ENCODE measurements at regions not wholly inside any gene's neighbourhood (a gene's known extent, or its start where the extent isn't known, plus 50 kb on each side); places are given as distances from the start of the nearest gene placed in this dataset.
A peak's percentile ranks its signal among the peaks of the same experiment; 100 is the strongest.

DNA sequence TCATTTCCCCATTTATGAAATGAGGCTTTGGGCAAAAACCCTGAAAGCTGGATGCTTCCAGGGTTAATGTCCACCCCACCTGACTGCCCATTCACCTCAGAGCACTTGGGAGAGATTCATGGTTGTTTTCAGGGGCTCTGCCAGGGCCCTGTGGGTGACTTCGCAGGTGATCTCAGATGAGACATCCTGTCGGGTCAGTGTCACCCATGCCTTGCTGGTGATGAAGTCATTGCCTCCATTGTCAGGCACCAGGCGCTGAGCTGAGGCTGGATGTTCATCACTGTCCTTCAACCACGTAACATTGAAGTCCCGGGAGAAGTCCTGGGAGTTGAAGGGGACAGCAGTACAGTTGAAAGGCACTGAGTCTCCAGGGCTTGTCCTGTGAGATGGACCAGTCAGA, 115.6 kb upstream of the SIRPA start:
- H3K27ac ChIP-seq: no peak overlapping the region
- no peaks in the 10 kb centered on the region for H3K27me3 ChIP-seq
- intact Hi-C loops (cut with DNase I; ENCODE audit: low total_unique reads): loop anchor here (10.0 kb wide), 1 partner anchor 375 kb away; no protein-coding TSS in a partner anchor
- TF ChIP-seq POLR2AphosphoS5 (IDR thresholded peaks at IDR 0.05) (no peak), POLR2A (IDR thresholded peaks at IDR 0.05) (no peak)
- TF ChIP-seq, protein P1, sequence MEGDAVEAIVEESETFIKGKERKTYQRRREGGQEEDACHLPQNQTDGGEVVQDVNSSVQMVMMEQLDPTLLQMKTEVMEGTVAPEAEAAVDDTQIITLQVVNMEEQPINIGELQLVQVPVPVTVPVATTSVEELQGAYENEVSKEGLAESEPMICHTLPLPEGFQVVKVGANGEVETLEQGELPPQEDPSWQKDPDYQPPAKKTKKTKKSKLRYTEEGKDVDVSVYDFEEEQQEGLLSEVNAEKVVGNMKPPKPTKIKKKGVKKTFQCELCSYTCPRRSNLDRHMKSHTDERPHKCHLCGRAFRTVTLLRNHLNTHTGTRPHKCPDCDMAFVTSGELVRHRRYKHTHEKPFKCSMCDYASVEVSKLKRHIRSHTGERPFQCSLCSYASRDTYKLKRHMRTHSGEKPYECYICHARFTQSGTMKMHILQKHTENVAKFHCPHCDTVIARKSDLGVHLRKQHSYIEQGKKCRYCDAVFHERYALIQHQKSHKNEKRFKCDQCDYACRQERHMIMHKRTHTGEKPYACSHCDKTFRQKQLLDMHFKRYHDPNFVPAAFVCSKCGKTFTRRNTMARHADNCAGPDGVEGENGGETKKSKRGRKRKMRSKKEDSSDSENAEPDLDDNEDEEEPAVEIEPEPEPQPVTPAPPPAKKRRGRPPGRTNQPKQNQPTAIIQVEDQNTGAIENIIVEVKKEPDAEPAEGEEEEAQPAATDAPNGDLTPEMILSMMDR (IDR thresholded peaks at IDR 0.05): no peak
- no peak overlapping the region for H3K4me3 ChIP-seq
- no peaks in the 10 kb centered on the region for H3K9me3 ChIP-seq
- no peak for DNase-seq (ENCODE audit: low spot score in 2 of 2)
- H3K36me3 ChIP-seq: no peaks in the 10 kb centered on the region
- peaks cover 0 to 8% of the 10 kb centered on the region in 2 donors for H3K4me1 ChIP-seq

DNA sequence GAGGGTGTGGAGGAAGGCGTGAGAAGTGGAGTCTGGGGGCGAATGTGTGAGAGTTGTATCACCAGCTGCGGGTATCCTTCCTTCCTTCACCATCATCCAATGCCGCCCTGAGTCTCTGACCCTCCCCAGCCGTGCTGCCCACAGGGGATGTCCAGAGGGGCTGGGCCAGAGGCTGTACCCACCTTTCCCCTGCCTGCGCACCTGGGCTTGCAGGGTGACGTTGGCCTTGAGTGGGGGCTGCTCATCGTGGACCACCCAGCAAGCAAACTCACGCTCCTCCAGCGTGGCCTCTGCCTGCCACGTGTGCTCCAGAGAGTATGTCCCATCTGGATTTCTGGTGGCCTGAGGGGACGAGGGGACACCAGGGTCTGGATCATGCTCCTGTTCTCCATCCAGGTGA, 116.9 kb upstream of the SIRPA start:
- TF ChIP-seq POLR2AphosphoS5 (IDR thresholded peaks at IDR 0.05) (no peak), POLR2A (IDR thresholded peaks at IDR 0.05) (no peak)
- TF ChIP-seq, protein P1 (IDR thresholded peaks at IDR 0.05): no peak
- no peak for DNase-seq (ENCODE audit: low spot score in 2 of 2)
- no peaks in the 10 kb centered on the region for H3K36me3 ChIP-seq
- H3K4me1 ChIP-seq: peaks cover 0 to 8% of the 10 kb centered on the region in 2 donors
- intact Hi-C loops (cut with DNase I; ENCODE audit: low total_unique reads): loop anchor here (10.0 kb wide), 1 partner anchor 376 kb away; no protein-coding TSS in a partner anchor
- no peak overlapping the region for H3K4me3 ChIP-seq
- no peak overlapping the region for H3K27ac ChIP-seq
- H3K27me3 ChIP-seq: no peaks in the 10 kb centered on the region
- H3K9me3 ChIP-seq: no peaks in the 10 kb centered on the region

GRCh38 chr20:1777476-1777820, 117.8 kb upstream of the SIRPA start:
- TF ChIP-seq, protein P1 (IDR thresholded peaks at IDR 0.05): peak in 1 of 3 donors; percentile 6
- TF ChIP-seq POLR2AphosphoS5 (IDR thresholded peaks at IDR 0.05) (no peak), POLR2A (IDR thresholded peaks at IDR 0.05) (no peak)
- Histone ChIP-seq H3K4me1 (peaks cover 0 to 8% of the 10 kb centered on the region in 2 donors), H3K36me3 (no peaks in the 10 kb centered on the region), H3K4me3 (peak overlapping the region; percentile 44 to 71 (median 65)), H3K27ac (no peak overlapping the region), H3K27me3 (no peaks in the 10 kb centered on the region), H3K9me3 (no peaks in the 10 kb centered on the region)
- DNase-seq (ENCODE audit: low spot score in 2 of 2): no peak
- intact Hi-C loops (cut with DNase I; ENCODE audit: low total_unique reads): loop anchor here (10.0 kb wide), 1 partner anchor 377 kb away; no protein-coding TSS in a partner anchor

DNA sequence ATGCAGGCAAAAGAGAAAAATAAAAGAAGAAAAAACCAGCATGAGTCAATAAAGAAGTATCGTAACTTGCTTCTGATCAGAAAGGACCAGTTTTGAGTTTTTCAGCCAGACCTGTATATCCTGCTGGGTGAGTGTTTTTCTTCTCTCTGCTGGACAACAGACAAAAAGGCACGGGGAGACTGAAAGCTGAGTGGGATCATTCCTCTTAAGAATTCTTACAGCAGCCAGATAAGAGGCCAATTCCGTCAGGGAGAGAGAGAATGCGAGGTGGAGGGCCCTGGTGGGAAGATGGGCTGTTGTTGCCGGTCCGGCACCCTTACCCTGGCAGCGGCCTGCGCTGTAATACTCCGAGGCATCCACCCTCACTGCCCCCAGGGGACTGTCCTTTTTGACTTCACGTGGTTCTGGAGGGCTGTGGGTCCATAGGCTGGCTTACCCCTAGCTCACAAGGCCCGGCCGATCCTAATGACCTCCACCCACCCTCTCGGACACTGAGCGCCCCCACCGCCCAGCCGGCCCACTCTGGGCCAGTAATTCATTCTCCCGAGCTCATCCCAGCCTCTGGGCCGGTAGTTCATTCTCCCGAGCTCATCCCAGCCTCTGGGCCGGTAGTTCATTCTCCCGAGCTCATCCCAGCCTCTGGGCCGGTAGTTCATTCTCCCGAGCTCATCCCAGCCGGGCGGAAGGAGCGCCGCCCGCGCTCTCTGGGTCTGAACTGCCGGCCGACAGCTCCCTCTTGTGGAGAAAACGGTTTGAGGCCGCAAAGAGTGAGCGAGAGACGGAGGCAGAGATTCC, 118.3 kb upstream of the SIRPA start:
- intact Hi-C loops (cut with DNase I; ENCODE audit: low total_unique reads): loop anchor here (10.0 kb wide), 1 partner anchor 378 kb away; no protein-coding TSS in a partner anchor
- peak; percentile 84 to 92 for DNase-seq (ENCODE audit: low spot score in 2 of 2)
- TF ChIP-seq, protein P1 (IDR thresholded peaks at IDR 0.05): peak; percentile 71 to 93 (median 76)
- TF ChIP-seq POLR2AphosphoS5 (IDR thresholded peaks at IDR 0.05) (peak; percentile 65 to 86 (median 76)), POLR2A (IDR thresholded peaks at IDR 0.05) (no peak)
- Histone ChIP-seq H3K4me1 (peaks cover 0 to 8% of the 10 kb centered on the region in 2 donors), H3K27me3 (no peaks in the 10 kb centered on the region), H3K4me3 (peak overlapping the region; percentile 44 to 71 (median 65)), H3K36me3 (no peaks in the 10 kb centered on the region), H3K27ac (no peak overlapping the region), H3K9me3 (no peaks in the 10 kb centered on the region)

DNA sequence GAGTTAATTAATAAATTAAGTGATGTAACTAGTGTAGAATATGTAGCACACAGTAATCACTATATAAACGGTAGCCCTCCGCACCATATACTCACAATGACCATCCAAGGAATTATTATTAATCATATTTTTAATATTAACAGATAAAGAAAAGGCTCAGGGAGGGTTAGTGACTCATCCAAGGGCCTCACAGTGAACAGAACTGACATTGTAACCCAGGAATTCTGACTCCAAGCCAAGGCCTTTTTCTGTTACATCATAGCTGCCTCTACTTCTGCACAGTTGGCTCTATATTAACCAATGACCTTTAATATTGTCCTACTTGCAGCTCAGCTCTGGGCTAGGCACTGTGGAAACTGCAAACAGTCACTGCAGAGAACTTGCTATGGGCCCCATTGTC, 117.5 kb upstream of the SIRPG start:
- H3K36me3 ChIP-seq: no peaks in the 10 kb centered on the region
- intact Hi-C loops (cut with DNase I; ENCODE audit: low total_unique reads): loop anchor here (10.0 kb wide), 1 partner anchor 380 kb away; no protein-coding TSS in a partner anchor
- H3K4me3 ChIP-seq: no peak overlapping the region
- no peaks in the 10 kb centered on the region for H3K9me3 ChIP-seq
- no peak for DNase-seq (ENCODE audit: low spot score in 2 of 2)
- no peak overlapping the region for H3K27ac ChIP-seq
- TF ChIP-seq POLR2A (IDR thresholded peaks at IDR 0.05) (no peak), POLR2AphosphoS5 (IDR thresholded peaks at IDR 0.05) (no peak)
- TF ChIP-seq, protein P1 (IDR thresholded peaks at IDR 0.05): no peak
- peaks cover 0 to 8% of the 10 kb centered on the region in 2 donors for H3K4me1 ChIP-seq
- no peaks in the 10 kb centered on the region for H3K27me3 ChIP-seq
